Endothelial cell of umbilical vein (primary cell): ENCODE measurements at regions not wholly inside any gene's neighbourhood (a gene's known extent, or its start where the extent isn't known, plus 50 kb on each side); places are given as distances from the start of the nearest gene placed in this dataset.

Experiments used
- BruUV-seq: library from RNA; stranded (reverse); fragments of 400-500 nt; replicated peaks from 2 replicates; lab custom pipeline; 2021; lab: Mats Ljungman, UMichigan
- CTCF ChIA-PET: fragments of 300-600, 350-600 bp; sonication (Branson Sonifier 250); formaldehyde crosslinking; loops from one replicate; lab custom pipeline; 2021; ENCODE audit warnings: antibody characterized with exemption, inconsistent platforms; lab: Charles Lee
- POLR2A ChIA-PET: fragments of 300-600, 350-600 bp; sonication (Branson Sonifier 250); formaldehyde crosslinking; loops from one replicate; lab custom pipeline; 2021; ENCODE audit warnings: antibody characterized with exemption, inconsistent platforms; lab: Charles Lee
- DNase-seq: peaks from one replicate; pipeline ENCODE4 v3.0.0-alpha.2; 2011; ENCODE audit warnings: low read depth, low spot score
- FAIRE-seq: peaks from 2 replicates; lab custom pipeline; 2011; peaks lifted over from hg19 to GRCh38; lab: Jason Lieb, UNC
- H2AFZ ChIP-seq: 2 replicates; pipeline ENCODE4 v1.6.0; 2012; ENCODE audit warnings: low read depth, low read length, control low read depth, inconsistent platforms
- H3K27ac ChIP-seq: 2 replicates; pipeline ENCODE4 v1.5.1; 2011; ENCODE audit warnings: low read depth, mild to moderate bottlenecking, control low read depth, low read length, moderate library complexity; ENCODE audit not compliant: insufficient read depth
- H3K27me3 ChIP-seq, 2 experiments: 2 replicates each; pipeline versions ENCODE4 v1.6.0 to v1.6.1; 2011; ENCODE audit warnings: low read length in 2 of 2, mixed read lengths in 1 of 2; ENCODE audit not compliant: control insufficient read depth in 2 of 2, insufficient read depth in 2 of 2
- H3K36me3 ChIP-seq, 2 experiments: 2 replicates in 1 of 2; 3 replicates in 1 of 2; pipeline ENCODE4 v1.5.1; 2011; ENCODE audit warnings: low read length in 2 of 2, mild to moderate bottlenecking in 1 of 2, moderate library complexity in 1 of 2; ENCODE audit not compliant: control insufficient read depth in 2 of 2, insufficient read depth in 2 of 2; ENCODE audit errors: extremely low read depth in 1 of 2
- H3K4me1 ChIP-seq: 3 replicates; pipeline ENCODE4 v1.5.1; 2011; ENCODE audit warnings: mild to moderate bottlenecking, low read length; ENCODE audit not compliant: control insufficient read depth, insufficient read depth; ENCODE audit errors: extremely low read depth
- H3K4me2 ChIP-seq: 2 replicates; pipeline ENCODE4 v1.6.1; 2011; ENCODE audit warnings: low read length, control low read depth, mixed read lengths; ENCODE audit not compliant: insufficient read depth
- H3K4me3 ChIP-seq, 3 experiments: fragments of 200-600 bp in 1 of 3; sonication (generic), shearing (Covaris generic) in 1 of 3; replicated peaks in 1 of 3; 2 replicates each; pipeline ENCODE4 v1.5.1; 2011 to 2016; ENCODE audit warnings: control low read depth in 3 of 3, low read length in 3 of 3, mild to moderate bottlenecking in 2 of 3, inconsistent platforms in 1 of 3, low read depth in 1 of 3, moderate library complexity in 1 of 3; ENCODE audit not compliant: insufficient read depth in 1 of 3
- H3K79me2 ChIP-seq: 2 replicates; pipeline ENCODE4 v1.6.0; 2012; ENCODE audit warnings: low read length, inconsistent platforms; ENCODE audit not compliant: control insufficient read depth, insufficient read depth
- H3K9ac ChIP-seq: replicated peaks from 2 replicates; pipeline ENCODE3; 2011; ENCODE audit warnings: low read length, control low read depth; ENCODE audit not compliant: insufficient read depth; ENCODE audit errors: extremely low read depth
- H3K9me1 ChIP-seq: replicated peaks from 3 replicates; pipeline ENCODE4 v1.6.0; 2011; ENCODE audit warnings: mild to moderate bottlenecking, low read length; ENCODE audit not compliant: control insufficient read depth, insufficient read depth; ENCODE audit errors: extremely low read depth
- H3K9me3 ChIP-seq: replicated peaks from 2 replicates; pipeline ENCODE4 v1.5.1; 2012; ENCODE audit warnings: low read length, inconsistent platforms; ENCODE audit not compliant: control insufficient read depth, insufficient read depth
- H4K20me1 ChIP-seq: replicated peaks from 2 replicates; pipeline ENCODE3; 2011; ENCODE audit warnings: mild to moderate bottlenecking, low read length; ENCODE audit not compliant: control insufficient read depth, insufficient read depth; ENCODE audit errors: extremely low read depth
- CTCF ChIP-seq, 2 donors: IDR thresholded peaks; 1 replicate in 1 of 2; 2 replicates in 1 of 2; pipeline ENCODE4 v1.5.1; 2011; ENCODE audit warnings: low read length in 2 of 2, mild to moderate bottlenecking in 2 of 2, moderate library complexity in 2 of 2, control low read depth in 1 of 2, inconsistent platforms in 1 of 2, low read depth in 1 of 2; ENCODE audit not compliant: insufficient read depth in 1 of 2; ENCODE audit errors: extremely low read depth in 1 of 2
- EZH2 ChIP-seq: IDR thresholded peaks from 2 replicates; pipeline ENCODE4 v1.6.1; 2012; ENCODE audit warnings: borderline replicate concordance, low read depth, mild to moderate bottlenecking, moderate library complexity, low read length, inconsistent platforms; ENCODE audit not compliant: severe bottlenecking
- FOS ChIP-seq: IDR thresholded peaks from 2 replicates; pipeline ENCODE4 v1.6.1; 2011; ENCODE audit warnings: mild to moderate bottlenecking, low read length, moderate library complexity, borderline replicate concordance; ENCODE audit not compliant: insufficient read depth
- GATA2 ChIP-seq: IDR thresholded peaks from 2 replicates; pipeline ENCODE4 v1.7.0; 2011; ENCODE audit warnings: low read depth, mild to moderate bottlenecking, moderate library complexity, mixed read lengths, low read length; ENCODE audit not compliant: insufficient read length, insufficient read depth
- JUN ChIP-seq: IDR thresholded peaks from 2 replicates; pipeline ENCODE4 v1.6.1; 2011; ENCODE audit warnings: borderline replicate concordance, low read depth; ENCODE audit not compliant: insufficient read length, insufficient read depth
- MAX ChIP-seq: IDR thresholded peaks from 2 replicates; pipeline ENCODE4 v1.6.1; 2011; ENCODE audit not compliant: insufficient read depth, insufficient read length
- MYC ChIP-seq: IDR thresholded peaks from one replicate; pipeline ENCODE4 v1.6.1; 2011; ENCODE audit warnings: mild to moderate bottlenecking, low read depth, low read length
- POLR2A ChIP-seq: IDR thresholded peaks from 2 replicates; pipeline ENCODE4 v1.6.1; 2012; ENCODE audit warnings: low read depth, mild to moderate bottlenecking, control low read depth, low read length
- POLR2AphosphoS5 ChIP-seq: IDR thresholded peaks from 2 replicates; pipeline ENCODE4 v1.6.1; 2012; ENCODE audit warnings: low read depth, mild to moderate bottlenecking, control low read depth, low read length, moderate library complexity; ENCODE audit not compliant: insufficient read depth
- dilution Hi-C: fragments of 300-500 bp; cut with MboI; formaldehyde crosslinking; loops from one replicate; pipeline ENCODE4 v1.15.0; 2019; ENCODE audit warnings: low sequenced_read_pairs; ENCODE audit not compliant: extremely low pct_ligation_motif_present
- intact Hi-C: fragments of 100-400 bp; cut with micrococcal nuclease; formaldehyde crosslinking; loops from one replicate; pipeline ENCODE4 v1.10.0; 2022

GRCh38 chr16:63856537-63856936, 1265.3 kb downstream of the CDH11 start:
- no peaks in the 10 kb centered on the region for H3K9me3 ChIP-seq
- dilution Hi-C loops (no loop called here), intact Hi-C loops (no loop called here)
- H3K36me3 ChIP-seq, result no peaks in the 10 kb centered on the region
- no peak overlapping the region for H3K4me2 ChIP-seq
- H2AFZ ChIP-seq, result no peak overlapping the region
- H3K79me2 ChIP-seq, result no peaks in the 10 kb centered on the region
- no peaks in the 10 kb centered on the region for H3K27me3 ChIP-seq
- BruUV-seq, result no TSS peak
- DNase-seq (no peak), FAIRE-seq (no peak)
- H3K4me3 ChIP-seq, result no peak overlapping the region
- no peaks in the 10 kb centered on the region for H3K9me1 ChIP-seq
- H4K20me1 ChIP-seq, result no peaks in the 10 kb centered on the region
- POLR2A ChIA-PET, result no interaction called here
- H3K9ac ChIP-seq, result no peak overlapping the region
- no peak for TF ChIP-seq MYC
- no peak for TF ChIP-seq MAX
- no peak for TF ChIP-seq JUN
- TF ChIP-seq FOS, result no peak
- no peak for TF ChIP-seq CTCF (IDR thresholded peaks at IDR 0.05; ENCODE audit: extremely low read depth in 1 of 2, insufficient read depth in 1 of 2, low read depth in 1 of 2, low read length in 2 of 2)
- TF ChIP-seq POLR2AphosphoS5, result no peak
- no peak for TF ChIP-seq POLR2A
- no peak for TF ChIP-seq GATA2
- no peak for TF ChIP-seq EZH2
- CTCF ChIA-PET, result no interaction called here
- H3K27ac ChIP-seq, result no peak overlapping the region
- H3K4me1 ChIP-seq, result no peaks in the 10 kb centered on the region
